Esophagus muscularis mucosa (tissue), 4 donors: ENCODE measurements at regions not wholly inside any gene's neighbourhood (a gene's known extent, or its start where the extent isn't known, plus 50 kb on each side); places are given as distances from the start of the nearest gene placed in this dataset.

Experiments used
- DNase-seq: peaks from one replicate; pipeline ENCODE4 v3.0.0-alpha.2; 2017; ENCODE audit errors: extremely low spot score
- H3K27ac ChIP-seq, 4 donors: fragments of 200-600 bp; sonication (generic); replicated peaks in 1 of 4; 1 replicate in 3 of 4; 2 replicates in 1 of 4; pipeline ENCODE4 v1.5.1; 2016 to 2019; ENCODE audit warnings: mild to moderate bottlenecking in 1 of 4
- H3K27me3 ChIP-seq, 4 donors: fragments of 200-600 bp; sonication (generic); one replicate each; pipeline versions ENCODE4 v1.5.1 to v1.6.0; 2016 to 2019
- H3K36me3 ChIP-seq, 4 donors: fragments of 200-600 bp; sonication (generic); one replicate each; pipeline ENCODE4 v1.5.1; 2016 to 2019
- H3K4me1 ChIP-seq, 4 donors: fragments of 200-600 bp; sonication (generic); one replicate each; pipeline ENCODE4 v1.5.1; 2016 to 2019
- H3K4me3 ChIP-seq, 4 donors: fragments of 200-600 bp; sonication (generic); 1 replicate in 2 of 4; 2 replicates in 2 of 4; pipeline ENCODE4 v1.5.1; 2016 to 2019; ENCODE audit warnings: mild to moderate bottlenecking in 4 of 4, moderate library complexity in 1 of 4
- H3K9me3 ChIP-seq, 4 donors: fragments of 200-600 bp; sonication (generic); 1 replicate in 3 of 4; 2 replicates in 1 of 4; pipeline ENCODE4 v1.5.1; 2016 to 2019
- EP300 ChIP-seq: sonication (generic); formaldehyde crosslinking; IDR thresholded peaks from one replicate; pipeline ENCODE4 v1.6.1; 2017; ENCODE audit warnings: antibody characterized with exemption
- POLR2A ChIP-seq: fragments of 450-650 bp; IDR thresholded peaks from one replicate; pipeline ENCODE4 v1.6.1; 2017; ENCODE audit warnings: antibody characterized with exemption, moderate library complexity, mild to moderate bottlenecking, low read depth
- POLR2AphosphoS5 ChIP-seq, 2 donors: sonication (generic); formaldehyde crosslinking; IDR thresholded peaks; one replicate each; pipeline ENCODE4 v1.6.1; 2017; ENCODE audit warnings: antibody characterized with exemption in 2 of 2
- WGBS: methylation state at CpG from one replicate; pipeline ENCODE4 v1.1.5; 2018; 5-methylcytosine and 5-hydroxymethylcytosine counted together
- intact Hi-C: fragments of 100-400 bp; cut with DNase I; formaldehyde crosslinking; loops from one replicate; pipeline ENCODE4 v1.15.1; 2023
- TF ChIP-seq, protein P1 (sequence below), 3 experiments: fragments of 200-600 bp in 2 of 3; fragments of 450-650 bp in 1 of 3; sonication (generic) in 2 of 3; IDR thresholded peaks; one replicate each; pipeline ENCODE4 v1.5.1; 2017 to 2019; ENCODE audit warnings: antibody characterized with exemption in 3 of 3, mild to moderate bottlenecking in 2 of 3, moderate library complexity in 1 of 3

DNA sequence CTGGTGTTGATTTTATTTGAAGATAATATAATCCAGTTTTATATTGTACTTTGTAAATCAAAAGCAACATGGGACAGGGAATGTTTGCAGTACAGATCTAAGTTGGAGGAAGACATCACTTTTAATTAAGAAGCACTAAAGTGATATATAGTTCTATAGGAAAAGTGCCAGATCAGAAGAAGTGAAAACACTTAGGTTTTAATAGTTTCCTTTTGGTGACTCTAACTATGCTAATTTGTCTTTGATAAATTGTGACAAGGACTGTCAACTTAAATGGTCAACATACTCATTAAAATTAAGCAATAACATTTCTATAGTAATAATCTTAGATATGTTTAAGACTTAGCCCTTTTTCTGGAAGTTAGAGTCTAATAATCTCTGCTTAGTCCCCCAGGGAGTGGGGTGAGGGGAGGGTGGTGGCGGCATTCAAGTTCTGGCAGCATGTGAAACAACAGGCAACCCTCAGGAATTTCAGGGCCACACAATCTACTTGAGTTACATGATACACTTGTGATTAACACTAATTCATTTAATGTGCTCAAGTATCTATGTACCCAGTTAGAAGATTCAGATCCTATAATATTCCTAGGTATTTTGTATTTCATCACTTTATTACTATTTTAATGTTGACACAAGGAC lies 1026.5 kb downstream of the NR2F1-AS1 start:
- TF ChIP-seq POLR2AphosphoS5 (IDR thresholded peaks at IDR 0.05) (no peak), EP300 (no peak), POLR2A (no peak)
- TF ChIP-seq, protein P1, sequence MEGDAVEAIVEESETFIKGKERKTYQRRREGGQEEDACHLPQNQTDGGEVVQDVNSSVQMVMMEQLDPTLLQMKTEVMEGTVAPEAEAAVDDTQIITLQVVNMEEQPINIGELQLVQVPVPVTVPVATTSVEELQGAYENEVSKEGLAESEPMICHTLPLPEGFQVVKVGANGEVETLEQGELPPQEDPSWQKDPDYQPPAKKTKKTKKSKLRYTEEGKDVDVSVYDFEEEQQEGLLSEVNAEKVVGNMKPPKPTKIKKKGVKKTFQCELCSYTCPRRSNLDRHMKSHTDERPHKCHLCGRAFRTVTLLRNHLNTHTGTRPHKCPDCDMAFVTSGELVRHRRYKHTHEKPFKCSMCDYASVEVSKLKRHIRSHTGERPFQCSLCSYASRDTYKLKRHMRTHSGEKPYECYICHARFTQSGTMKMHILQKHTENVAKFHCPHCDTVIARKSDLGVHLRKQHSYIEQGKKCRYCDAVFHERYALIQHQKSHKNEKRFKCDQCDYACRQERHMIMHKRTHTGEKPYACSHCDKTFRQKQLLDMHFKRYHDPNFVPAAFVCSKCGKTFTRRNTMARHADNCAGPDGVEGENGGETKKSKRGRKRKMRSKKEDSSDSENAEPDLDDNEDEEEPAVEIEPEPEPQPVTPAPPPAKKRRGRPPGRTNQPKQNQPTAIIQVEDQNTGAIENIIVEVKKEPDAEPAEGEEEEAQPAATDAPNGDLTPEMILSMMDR (IDR thresholded peaks at IDR 0.05) = no peak
- Histone ChIP-seq H3K27ac (no peak overlapping the region), H3K9me3 (no peaks in the 10 kb centered on the region), H3K36me3 (no peaks in the 10 kb centered on the region), H3K4me3 (no peak overlapping the region), H3K4me1 (peaks cover 0 to 1% (median 0%) of the 10 kb centered on the region in 4 donors), H3K27me3 (no peaks in the 10 kb centered on the region)
- DNase-seq = no peak
- intact Hi-C loops = no loop called here
- WGBS = 95% methylated on average over 1 of the region's 1 CpG

DNA sequence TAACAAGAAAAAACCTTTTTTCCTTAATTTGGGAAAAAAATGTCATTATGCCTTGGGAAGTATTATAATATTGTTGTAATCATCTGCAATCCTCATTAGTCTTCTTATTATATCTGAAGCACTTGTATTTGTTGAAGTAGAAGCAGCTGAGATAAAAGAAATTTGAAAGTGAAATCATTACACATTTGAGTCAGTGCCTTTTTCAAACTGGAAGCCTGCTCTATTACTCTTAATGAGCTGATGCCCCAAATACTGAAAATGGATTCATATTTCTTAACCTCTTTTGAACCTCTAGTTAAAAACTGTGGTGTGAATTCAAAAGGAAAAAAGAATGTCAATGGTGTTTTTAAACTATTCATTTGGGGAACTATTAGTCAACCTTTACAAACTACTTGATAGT lies 1027.7 kb downstream of the NR2F1-AS1 start:
- no peaks in the 10 kb centered on the region for H3K9me3 ChIP-seq
- no peaks in the 10 kb centered on the region for H3K36me3 ChIP-seq
- intact Hi-C loops = no loop called here
- no peak overlapping the region for H3K4me3 ChIP-seq
- TF ChIP-seq POLR2A (no peak), EP300 (no peak), POLR2AphosphoS5 (IDR thresholded peaks at IDR 0.05) (no peak)
- TF ChIP-seq, protein P1 (IDR thresholded peaks at IDR 0.05) = no peak
- no peaks in the 10 kb centered on the region for H3K27me3 ChIP-seq
- H3K4me1 ChIP-seq = no peaks in the 10 kb centered on the region
- no peak for DNase-seq
- no peak overlapping the region for H3K27ac ChIP-seq

DNA sequence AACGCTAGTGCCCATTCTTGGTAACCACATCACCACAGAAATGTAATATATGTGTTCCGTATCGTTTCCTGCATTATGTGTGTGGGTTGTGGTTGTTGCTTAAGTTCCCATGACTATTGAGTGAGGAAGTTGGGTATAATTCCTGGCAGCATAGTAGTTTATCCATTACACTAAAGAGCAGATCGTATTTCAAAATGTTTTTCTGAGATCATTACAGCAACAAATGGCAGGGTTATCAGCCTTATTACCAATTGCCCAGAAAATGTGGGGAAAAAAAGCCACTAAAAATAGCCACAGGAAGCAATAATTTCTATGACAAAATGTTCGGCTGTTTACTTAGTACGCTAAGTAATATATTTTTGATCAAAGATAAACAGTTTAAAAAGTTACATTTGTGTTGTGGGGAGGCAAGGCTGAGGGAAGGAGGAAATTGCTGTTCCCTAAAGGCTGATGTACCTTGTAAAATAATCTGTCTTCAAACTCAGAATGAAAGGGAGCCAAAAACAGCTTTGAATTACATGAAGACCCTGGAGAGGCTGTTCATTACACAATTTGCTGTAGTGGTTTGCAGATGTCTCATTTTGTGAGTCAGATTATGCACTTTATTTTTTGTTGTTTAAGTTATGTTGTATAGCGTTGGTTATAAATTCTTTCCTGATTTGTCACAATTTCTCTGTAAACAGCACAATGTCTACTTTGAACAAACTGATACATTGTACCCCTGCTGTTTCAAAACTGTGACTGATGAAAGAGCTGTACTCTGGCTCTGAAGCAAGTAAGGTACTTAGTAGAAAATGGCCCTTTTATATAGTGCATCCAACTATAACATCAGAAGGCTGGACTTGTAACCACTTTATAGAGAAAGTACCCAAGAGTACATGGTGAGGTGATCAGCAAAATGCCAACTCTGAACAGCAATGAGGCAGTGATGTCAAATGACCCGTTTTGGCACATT lies 1028.5 kb downstream of the NR2F1-AS1 start:
- no peak for TF ChIP-seq POLR2A
- no peak for TF ChIP-seq EP300
- TF ChIP-seq, protein P1 (IDR thresholded peaks at IDR 0.05) = no peak
- no peak for TF ChIP-seq POLR2AphosphoS5 (IDR thresholded peaks at IDR 0.05)
- DNase-seq = no peak
- no peak overlapping the region for H3K27ac ChIP-seq
- intact Hi-C loops = no loop called here
- H3K9me3 ChIP-seq = no peaks in the 10 kb centered on the region
- 59% methylated on average over 8 of the region's 8 CpGs for WGBS
- no peaks in the 10 kb centered on the region for H3K36me3 ChIP-seq
- H3K27me3 ChIP-seq = no peaks in the 10 kb centered on the region
- no peaks in the 10 kb centered on the region for H3K4me1 ChIP-seq
- no peak overlapping the region for H3K4me3 ChIP-seq

DNA sequence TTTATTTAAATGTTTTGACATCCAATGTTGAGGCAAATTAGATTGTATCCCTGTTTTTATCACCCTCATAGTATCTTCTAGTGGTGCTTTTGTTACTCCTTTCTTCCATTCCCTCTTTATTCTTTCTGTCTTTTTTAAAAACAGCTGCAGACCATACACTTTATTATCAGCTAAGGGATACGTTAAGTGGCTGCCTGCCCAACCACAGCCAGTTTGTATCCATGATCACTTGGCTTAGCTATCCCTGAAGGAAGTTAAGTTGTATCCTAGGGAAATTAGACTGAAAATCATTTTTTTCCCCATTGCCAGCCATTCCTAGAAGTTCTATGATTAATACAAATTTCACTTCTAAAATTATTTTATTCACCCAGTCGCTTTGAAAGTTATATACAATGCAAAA lies 1032.7 kb downstream of the NR2F1-AS1 start:
- WGBS = 68% methylated on average over 2 of the region's 2 CpGs
- intact Hi-C loops = no loop called here

DNA sequence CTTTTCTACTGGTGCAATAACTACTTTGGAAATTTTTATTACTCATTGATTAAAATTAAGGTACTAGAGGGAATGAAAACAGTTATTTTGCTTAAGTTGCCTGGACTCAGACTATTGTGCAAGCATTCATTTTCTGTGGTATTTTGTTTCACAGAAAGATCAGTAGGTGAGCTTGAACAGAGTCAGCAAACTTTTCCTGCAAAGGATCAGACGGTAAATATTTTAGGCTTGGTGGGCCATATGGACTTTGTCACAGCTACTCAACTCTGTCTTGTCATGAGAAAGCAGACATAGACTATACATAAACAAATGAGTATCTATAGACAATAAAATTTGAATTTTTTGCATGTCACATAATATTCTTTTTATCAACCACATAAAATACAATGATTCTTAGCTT lies 1036.4 kb downstream of the NR2F1-AS1 start:
- H3K4me3 ChIP-seq = no peak overlapping the region
- H3K9me3 ChIP-seq = no peaks in the 10 kb centered on the region
- no peaks in the 10 kb centered on the region for H3K4me1 ChIP-seq
- H3K27ac ChIP-seq = no peak overlapping the region
- intact Hi-C loops = no loop called here
- TF ChIP-seq POLR2AphosphoS5 (IDR thresholded peaks at IDR 0.05) (no peak), EP300 (no peak), POLR2A (no peak)
- TF ChIP-seq, protein P1 (IDR thresholded peaks at IDR 0.05) = no peak
- H3K36me3 ChIP-seq = no peaks in the 10 kb centered on the region
- no peaks in the 10 kb centered on the region for H3K27me3 ChIP-seq
- no peak for DNase-seq
- 52% methylated on average over 1 of the region's 1 CpG for WGBS

More for the DNA sequence above, 1032.7 kb downstream of the NR2F1-AS1 start:
- Histone ChIP-seq H3K36me3 (no peaks in the 10 kb centered on the region), H3K4me1 (no peaks in the 10 kb centered on the region), H3K9me3 (no peaks in the 10 kb centered on the region), H3K27me3 (no peaks in the 10 kb centered on the region), H3K4me3 (no peak overlapping the region), H3K27ac (no peak overlapping the region)
- no peak for DNase-seq
- no peak for TF ChIP-seq POLR2A
